ENCODE measurements at regions not wholly inside any gene's neighbourhood (a gene's known extent, or its start where the extent isn't known, plus 50 kb on each side); places are given as distances from the start of the nearest gene placed in this dataset.

DNA sequence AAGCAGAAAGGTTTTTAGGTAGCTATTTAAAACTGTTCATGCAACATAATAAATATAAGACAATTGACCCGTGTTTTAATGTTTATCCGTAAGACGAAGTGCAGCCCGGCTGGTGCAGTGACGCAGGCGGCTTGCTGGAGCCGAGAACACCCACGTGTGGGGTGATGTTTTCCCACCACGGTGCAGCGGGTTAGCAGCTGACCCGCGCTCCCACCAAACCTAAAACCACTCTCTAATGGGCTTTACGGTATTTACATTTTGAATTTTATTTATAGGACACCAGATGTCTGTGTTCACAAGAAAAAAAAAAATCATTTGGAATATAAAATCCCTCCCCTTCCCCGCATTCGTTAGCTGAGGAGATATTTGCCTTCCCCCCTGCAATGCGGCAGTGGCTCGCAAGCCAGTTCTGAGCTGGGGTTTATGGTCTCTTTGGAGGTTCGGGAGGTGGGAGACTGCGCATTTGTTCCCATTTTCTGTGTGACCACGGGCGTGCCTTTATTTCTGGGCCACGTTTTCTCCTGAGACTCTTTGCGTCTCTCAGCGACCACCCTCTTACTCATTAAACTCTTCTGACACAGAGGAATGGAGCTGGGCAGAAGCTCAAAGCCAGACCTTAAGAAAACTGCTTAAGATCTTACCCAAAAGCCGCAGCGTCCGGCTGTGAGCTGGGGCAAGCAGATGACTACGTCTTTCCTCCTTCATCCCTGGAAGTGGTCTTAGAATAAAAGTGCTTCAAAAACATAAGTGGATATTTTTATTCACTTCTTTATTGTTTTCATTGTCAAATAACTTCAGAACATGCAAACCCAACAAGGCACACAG, 301.1 kb downstream of the IRF8 start:
- peaks cover 72% of the 10 kb centered on the region for H3K27me3 Mint-ChIP-seq

DNA sequence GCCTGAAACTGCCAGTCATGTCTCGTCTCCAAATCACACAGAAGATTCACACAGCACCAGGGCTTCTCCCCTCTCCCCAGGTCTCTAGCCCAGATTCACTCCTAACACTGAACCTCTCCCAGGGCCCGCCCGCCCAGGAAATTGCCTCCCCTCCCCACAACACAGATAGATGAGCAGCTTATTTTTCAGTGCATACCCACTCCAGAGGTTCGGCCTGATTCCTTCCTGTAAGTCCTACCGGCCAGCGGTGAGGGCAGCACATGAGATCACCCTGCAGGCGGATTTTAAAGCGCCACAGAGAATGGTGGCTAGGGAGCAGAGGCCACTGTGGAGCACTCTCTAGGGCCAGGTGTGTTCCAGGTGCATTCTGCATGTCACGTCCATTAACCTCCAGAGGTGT, 301.8 kb downstream of the IRF8 start:
- H3K27ac Mint-ChIP-seq, result no peak overlapping the region
- peaks cover 68% of the 10 kb centered on the region for H3K27me3 Mint-ChIP-seq
- H3K36me3 Mint-ChIP-seq, result no peaks in the 10 kb centered on the region
- DNase-seq, result no peak
- H3K4me3 Mint-ChIP-seq, result no peak overlapping the region
- H3K4me1 Mint-ChIP-seq, result no peaks in the 10 kb centered on the region
- H3K9me3 Mint-ChIP-seq, result no peaks in the 10 kb centered on the region

More for the DNA sequence above, 301.1 kb downstream of the IRF8 start:
- H3K4me3 Mint-ChIP-seq, result no peak overlapping the region
- DNase-seq, result no peak
- H3K9me3 Mint-ChIP-seq, result no peaks in the 10 kb centered on the region
- H3K36me3 Mint-ChIP-seq, result no peaks in the 10 kb centered on the region
- H3K4me1 Mint-ChIP-seq, result no peaks in the 10 kb centered on the region
- no peak overlapping the region for H3K27ac Mint-ChIP-seq

DNA sequence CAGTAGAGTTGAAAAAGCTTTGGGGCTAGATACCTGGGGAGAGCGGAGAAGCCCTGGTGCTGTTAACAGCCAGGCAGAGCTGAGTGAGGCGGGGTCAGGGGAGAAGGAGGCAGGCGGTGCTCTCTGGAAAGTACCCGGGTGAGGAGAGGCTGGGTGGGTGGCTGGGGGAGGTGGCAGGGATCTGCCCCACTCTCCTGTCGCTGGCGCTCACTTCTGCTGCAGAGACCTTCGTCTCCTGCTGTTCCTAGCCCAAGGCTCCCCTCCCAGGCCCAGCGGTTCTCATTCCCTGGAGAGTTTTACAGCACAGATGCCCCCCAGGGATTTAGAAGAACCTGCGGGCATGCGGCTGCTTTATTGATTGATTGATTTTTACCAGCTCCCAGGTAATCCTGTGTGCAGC, 302.8 kb downstream of the IRF8 start:
- Mint-ChIP-seq H3K4me1 (no peaks in the 10 kb centered on the region), H3K9me3 (no peaks in the 10 kb centered on the region), H3K27me3 (peaks cover 59% of the 10 kb centered on the region), H3K4me3 (no peak overlapping the region), H3K36me3 (no peaks in the 10 kb centered on the region), H3K27ac (no peak overlapping the region)
- DNase-seq, result no peak

GRCh38 chr16:86202267-86202666, 303.3 kb downstream of the IRF8 start:
- H3K4me3 Mint-ChIP-seq, result no peak overlapping the region
- H3K27me3 Mint-ChIP-seq, result peaks cover 53% of the 10 kb centered on the region
- H3K27ac Mint-ChIP-seq, result no peak overlapping the region
- DNase-seq, result no peak
- no peaks in the 10 kb centered on the region for H3K9me3 Mint-ChIP-seq
- H3K36me3 Mint-ChIP-seq, result no peaks in the 10 kb centered on the region
- no peaks in the 10 kb centered on the region for H3K4me1 Mint-ChIP-seq

DNA sequence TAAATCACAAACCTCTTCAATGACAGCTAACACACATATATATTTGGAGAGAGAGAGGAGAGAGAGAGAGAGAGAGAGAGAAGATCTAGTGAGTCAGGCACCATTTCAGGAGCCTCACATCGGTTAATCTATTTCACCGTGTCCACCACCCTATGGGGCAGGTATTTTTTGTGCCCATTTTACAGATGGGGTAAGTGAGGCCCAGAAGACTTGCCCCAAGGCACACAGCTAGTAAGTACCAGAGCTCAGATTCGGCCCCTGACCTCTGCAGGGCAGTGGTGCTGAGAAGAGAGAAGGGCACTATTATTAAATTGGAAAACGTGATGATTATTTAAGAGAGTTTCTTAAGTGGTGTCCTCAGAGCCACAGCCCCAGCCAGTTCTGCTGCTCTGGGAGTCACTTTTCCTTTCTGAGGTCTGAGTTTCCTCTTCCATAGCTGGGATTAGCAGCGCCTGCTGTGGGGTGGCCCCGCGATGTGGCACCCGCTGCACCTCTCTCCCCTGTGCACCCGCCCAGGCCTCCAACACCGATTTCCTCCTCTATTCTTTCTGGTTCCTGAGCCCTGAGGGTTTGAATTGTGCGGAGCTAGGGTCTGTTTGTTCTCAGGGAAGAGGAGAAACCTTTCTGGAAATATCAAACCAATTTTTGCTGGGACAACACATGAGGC, 303.9 kb downstream of the IRF8 start:
- Mint-ChIP-seq H3K27me3 (peaks cover 48% of the 10 kb centered on the region), H3K36me3 (no peaks in the 10 kb centered on the region)

GRCh38 chr16:86203557-86204275, 304.8 kb downstream of the IRF8 start:
- Mint-ChIP-seq H3K4me1 (no peaks in the 10 kb centered on the region), H3K9me3 (no peaks in the 10 kb centered on the region)
- DNase-seq, result no peak

More for the DNA sequence above, 303.9 kb downstream of the IRF8 start:
- H3K9me3 Mint-ChIP-seq, result no peaks in the 10 kb centered on the region
- DNase-seq, result no peak
- no peaks in the 10 kb centered on the region for H3K4me1 Mint-ChIP-seq
- no peak overlapping the region for H3K27ac Mint-ChIP-seq
- H3K4me3 Mint-ChIP-seq, result no peak overlapping the region

GRCh38 chr16:86205521-86206245, 304.6 kb upstream of the FOXF1 start:
- no peak for DNase-seq
- Mint-ChIP-seq H3K9me3 (no peaks in the 10 kb centered on the region), H3K27me3 (peaks cover 20% of the 10 kb centered on the region), H3K4me3 (no peak overlapping the region), H3K36me3 (no peaks in the 10 kb centered on the region), H3K4me1 (no peaks in the 10 kb centered on the region), H3K27ac (no peak overlapping the region)

More at GRCh38 chr16:86203557-86204275, 304.8 kb downstream of the IRF8 start:
- H3K27ac Mint-ChIP-seq, result no peak overlapping the region
- H3K27me3 Mint-ChIP-seq, result peaks cover 40% of the 10 kb centered on the region
- H3K36me3 Mint-ChIP-seq, result no peaks in the 10 kb centered on the region
- no peak overlapping the region for H3K4me3 Mint-ChIP-seq

DNA sequence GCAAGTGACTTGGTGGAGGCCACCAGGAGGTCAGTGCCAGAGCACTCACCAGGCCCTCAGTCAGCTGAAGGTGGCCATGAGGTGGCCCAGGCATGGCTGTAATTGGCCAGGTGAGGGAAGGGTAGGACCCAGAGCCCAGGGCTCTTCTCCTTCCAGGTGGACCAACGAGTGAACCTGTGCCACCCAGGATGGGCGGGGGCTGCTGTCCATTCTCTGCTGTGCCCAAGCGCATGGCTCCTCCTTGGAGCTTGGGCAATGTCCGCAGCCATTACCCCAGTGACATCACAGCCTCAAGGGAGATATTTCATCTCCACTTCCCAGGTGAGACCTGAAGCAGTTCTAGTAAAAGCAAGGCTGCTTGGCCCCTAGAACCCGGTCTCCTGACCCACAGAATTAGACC, 303.0 kb upstream of the FOXF1 start:
- Mint-ChIP-seq H3K27ac (no peak overlapping the region), H3K36me3 (no peaks in the 10 kb centered on the region), H3K4me1 (no peaks in the 10 kb centered on the region), H3K4me3 (no peak overlapping the region), H3K27me3 (peaks cover 5% of the 10 kb centered on the region), H3K9me3 (peaks cover 5% of the 10 kb centered on the region)
- no peak for DNase-seq

DNA sequence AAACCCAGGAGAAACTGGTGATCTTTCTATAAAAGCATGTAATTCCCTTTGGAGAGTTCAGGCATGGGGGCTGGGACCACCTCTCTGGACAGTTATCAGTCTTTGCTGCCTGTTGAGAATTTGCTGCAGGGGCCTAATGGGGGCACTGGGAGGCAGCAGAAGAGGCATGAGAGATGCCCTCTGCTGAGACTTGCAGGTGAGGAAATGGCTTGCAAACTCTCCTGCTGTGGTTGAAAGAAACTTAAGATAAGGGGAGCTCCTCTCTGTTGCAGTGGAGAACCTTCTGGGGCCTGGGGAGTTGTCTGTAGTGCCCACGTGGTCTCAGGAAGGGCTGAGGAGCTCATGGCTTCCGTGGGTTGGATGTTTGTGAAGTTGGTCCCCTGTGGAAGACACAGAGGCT, 301.1 kb upstream of the FOXF1 start:
- Mint-ChIP-seq H3K36me3 (peaks cover 3% of the 10 kb centered on the region), H3K27me3 (no peaks in the 10 kb centered on the region), H3K27ac (no peak overlapping the region), H3K9me3 (peaks cover 12% of the 10 kb centered on the region), H3K4me1 (no peaks in the 10 kb centered on the region), H3K4me3 (no peak overlapping the region)
- no peak for DNase-seq

GRCh38 chr16:86210403-86211193, 299.7 kb upstream of the FOXF1 start:
- Mint-ChIP-seq H3K4me1 (no peaks in the 10 kb centered on the region), H3K36me3 (peaks cover 3% of the 10 kb centered on the region), H3K4me3 (no peak overlapping the region), H3K27ac (no peak overlapping the region), H3K9me3 (peaks cover 12% of the 10 kb centered on the region), H3K27me3 (peaks cover 9% of the 10 kb centered on the region)
- no peak for DNase-seq

DNA sequence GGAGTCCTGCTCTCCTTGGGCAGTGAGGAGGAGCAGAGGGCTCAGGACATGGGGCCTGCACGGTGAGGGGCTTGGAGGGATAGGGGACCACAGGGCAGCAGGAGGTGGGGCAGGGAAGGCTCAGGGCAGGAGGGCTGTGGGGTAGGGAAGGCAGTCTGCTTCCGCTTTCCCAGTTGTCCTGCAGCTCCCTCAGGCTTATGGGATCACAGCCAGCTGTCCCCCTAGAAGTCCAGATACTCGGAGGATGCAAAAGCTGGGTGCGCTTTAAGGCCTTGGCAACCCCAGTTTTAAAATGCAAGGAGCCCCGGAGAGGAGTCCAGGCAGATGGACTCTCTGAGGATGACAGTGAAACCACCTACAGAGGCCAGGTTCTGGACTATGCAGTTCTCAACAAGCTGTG, 299.1 kb upstream of the FOXF1 start:
- Mint-ChIP-seq H3K9me3 (peaks cover 12% of the 10 kb centered on the region), H3K27ac (no peak overlapping the region), H3K27me3 (peaks cover 9% of the 10 kb centered on the region), H3K36me3 (peaks cover 3% of the 10 kb centered on the region), H3K4me3 (no peak overlapping the region), H3K4me1 (no peaks in the 10 kb centered on the region)
- no peak for DNase-seq

DNA sequence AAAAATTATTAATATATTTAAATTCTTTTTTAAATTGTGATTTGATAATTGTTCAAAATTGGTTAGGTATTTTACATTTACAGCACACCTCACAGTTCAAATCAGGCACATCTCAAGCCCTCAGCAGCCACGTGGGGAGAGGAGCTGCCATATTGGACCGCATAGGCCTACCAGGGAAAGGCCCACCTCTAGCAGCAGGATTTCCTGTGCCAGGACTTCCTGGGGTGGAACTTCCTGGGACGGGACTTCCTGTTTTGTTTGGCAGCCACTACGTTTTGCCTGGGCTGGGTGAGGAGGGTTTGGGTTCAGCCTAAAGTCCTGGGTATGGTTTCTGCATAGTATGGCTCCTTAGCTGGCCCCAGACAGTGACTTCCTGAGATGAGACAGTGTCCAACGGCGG, 298.5 kb upstream of the FOXF1 start:
- DNase-seq, result no peak
- H3K27me3 Mint-ChIP-seq, result peaks cover 9% of the 10 kb centered on the region
- peaks cover 12% of the 10 kb centered on the region for H3K9me3 Mint-ChIP-seq

GRCh38 chr16:86212706-86213436, 297.5 kb upstream of the FOXF1 start:
- no peaks in the 10 kb centered on the region for H3K4me1 Mint-ChIP-seq
- H3K36me3 Mint-ChIP-seq, result peaks cover 3% of the 10 kb centered on the region
- no peak overlapping the region for H3K4me3 Mint-ChIP-seq
- H3K9me3 Mint-ChIP-seq, result peaks cover 12% of the 10 kb centered on the region
- peaks cover 9% of the 10 kb centered on the region for H3K27me3 Mint-ChIP-seq
- no peak for DNase-seq
- H3K27ac Mint-ChIP-seq, result no peak overlapping the region

More for the DNA sequence above, 298.5 kb upstream of the FOXF1 start:
- peaks cover 3% of the 10 kb centered on the region for H3K36me3 Mint-ChIP-seq
- no peak overlapping the region for H3K27ac Mint-ChIP-seq
- no peak overlapping the region for H3K4me3 Mint-ChIP-seq
- H3K4me1 Mint-ChIP-seq, result no peaks in the 10 kb centered on the region
